RPMI8226 (cell line): ENCODE measurements at regions not wholly inside any gene's neighbourhood (a gene's known extent, or its start where the extent isn't known, plus 50 kb on each side); places are given as distances from the start of the nearest gene placed in this dataset.
"Not testable (repeated sequence)": the region's sequence is repeated elsewhere in the genome, so short reads cannot be mapped to it uniquely, and the experiment has no call there.

ENCODE experiments used
- DNase-seq: peaks from one replicate; pipeline ENCODE4 v3.0.0-alpha.2; 2015

DNA sequence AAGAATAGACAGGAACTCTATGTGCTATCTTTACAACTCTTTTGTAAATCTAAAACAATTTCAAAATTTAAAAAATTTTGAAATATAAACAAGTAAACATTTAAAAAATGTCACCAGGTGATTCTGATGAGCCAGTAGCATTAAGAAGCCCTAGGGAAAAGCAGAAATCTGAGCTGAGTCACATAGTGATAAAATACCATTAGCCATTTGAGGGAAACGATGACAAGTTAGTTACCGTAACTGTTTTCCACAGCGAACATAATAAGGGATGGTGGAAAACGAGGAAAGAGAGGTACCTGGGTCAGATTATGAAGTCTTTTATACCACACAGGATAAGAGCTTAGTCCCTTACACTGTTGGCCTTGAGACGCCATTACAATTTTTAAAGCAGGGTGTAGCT is 55.5 kb downstream of the PRR15 start:
- DNase-seq, result no peak

DNA sequence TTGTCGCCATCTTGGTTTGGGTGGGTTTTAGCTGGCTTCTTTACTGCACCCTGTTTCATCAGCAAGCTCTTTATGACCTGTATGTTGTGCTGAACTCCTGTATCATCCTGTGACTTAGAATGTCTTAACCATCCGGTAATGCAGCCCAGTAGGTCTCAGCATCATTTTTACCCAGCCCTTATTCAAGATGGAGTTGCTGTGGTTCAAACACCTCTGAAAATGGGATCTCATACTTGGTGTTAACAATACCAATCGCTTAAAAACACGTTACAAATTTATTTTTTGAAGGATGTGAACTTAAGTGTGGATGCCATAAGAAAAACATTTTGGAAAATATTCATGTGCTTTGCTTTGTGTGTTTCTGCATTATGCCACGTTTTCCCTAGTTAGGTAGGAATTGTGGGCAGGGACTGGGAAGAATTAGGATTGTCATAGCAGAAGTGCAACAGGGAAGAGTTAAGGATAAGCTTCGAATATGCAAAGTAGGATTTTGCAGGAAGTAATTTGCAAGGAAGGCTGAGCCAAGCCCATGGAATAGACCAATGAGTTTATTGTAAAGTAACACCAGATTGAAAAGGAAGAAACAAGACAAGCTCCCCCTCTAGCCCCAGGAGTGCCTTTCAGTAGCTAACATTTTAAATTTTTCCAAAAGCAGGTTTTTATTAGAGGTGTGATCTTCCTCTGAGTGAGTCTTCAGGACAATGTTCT is 56.4 kb downstream of the PRR15 start:
- no peak for DNase-seq

DNA sequence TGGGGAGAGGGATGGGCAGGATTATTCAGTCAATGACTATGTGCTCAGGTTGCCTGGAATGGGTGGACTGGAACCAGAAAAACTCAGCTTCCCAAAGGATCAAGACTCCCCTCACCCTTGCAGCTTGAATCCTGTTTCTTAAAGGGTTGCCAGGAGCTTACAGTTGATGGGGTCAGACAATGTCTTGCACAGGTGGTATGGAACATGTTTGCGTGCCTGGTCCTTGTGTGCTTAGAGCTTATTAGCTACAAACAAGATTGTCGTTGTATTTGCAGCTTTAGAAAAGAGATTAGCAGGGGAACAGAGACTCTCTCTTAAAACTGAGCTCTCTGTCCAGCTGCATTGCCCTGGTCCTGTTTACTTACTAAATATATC is 56.9 kb downstream of the PRR15 start:
- DNase-seq, result no peak

DNA sequence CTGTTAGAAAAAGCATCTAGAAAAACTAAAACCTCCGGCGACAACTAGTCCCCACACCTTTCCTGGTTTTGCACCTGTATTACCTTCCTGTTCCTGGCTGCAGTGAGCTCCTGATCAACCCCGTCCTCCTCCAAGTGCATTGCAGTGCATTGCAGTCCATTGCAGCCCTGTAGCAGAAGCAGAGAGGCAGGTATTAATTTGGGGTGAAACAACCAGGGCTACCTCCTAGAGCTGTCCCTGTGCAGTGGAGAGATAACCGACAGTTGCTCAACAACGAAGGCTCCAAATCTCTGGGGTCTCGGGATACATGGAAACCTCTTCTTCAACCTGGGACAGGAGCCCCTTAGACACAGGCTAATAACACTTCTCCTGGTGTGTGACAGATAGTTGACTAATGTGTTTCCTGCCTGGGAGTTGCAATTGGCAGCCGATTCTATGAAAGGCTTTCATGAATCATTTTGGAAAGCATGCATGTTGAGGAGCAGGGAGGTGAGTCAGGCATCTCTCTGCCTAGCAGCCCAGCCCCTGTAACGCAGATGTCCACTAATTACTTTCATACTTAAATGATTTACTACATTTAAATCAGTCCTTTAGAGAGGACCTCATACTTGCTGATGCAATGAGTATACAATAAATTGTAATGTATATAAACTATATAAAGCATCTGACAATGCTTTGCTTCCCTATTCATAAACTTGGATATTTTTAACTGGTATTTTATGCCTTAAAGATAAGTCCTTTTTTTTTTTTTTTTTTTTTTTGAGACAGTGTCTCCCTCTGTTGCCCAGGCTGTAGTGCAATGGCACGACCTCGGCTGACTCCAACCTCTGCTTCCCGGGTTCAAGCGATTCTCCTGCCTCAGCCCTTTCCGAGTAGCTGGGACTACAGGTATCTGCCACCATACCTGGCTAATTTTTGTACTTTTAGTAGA is 59.0 kb downstream of the PRR15 start:
- no peak for DNase-seq

DNA sequence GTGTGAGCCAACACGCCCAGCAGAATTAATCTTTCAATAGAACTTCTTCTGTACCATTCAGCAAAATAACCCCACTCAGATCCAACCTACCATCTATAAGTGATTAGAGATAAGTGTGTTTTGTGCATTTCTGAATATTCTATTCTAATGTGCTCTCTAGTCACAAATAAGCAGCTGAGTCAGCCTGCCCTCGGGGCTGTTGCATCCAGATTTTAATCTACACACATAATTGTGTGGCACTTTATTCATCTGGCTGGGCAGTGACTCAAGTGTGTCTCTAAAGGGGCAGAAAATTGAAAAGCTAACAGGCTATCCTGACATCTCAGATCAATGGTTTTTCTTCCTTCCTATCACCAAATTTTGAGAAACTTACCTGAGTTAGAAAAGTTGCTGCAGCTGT is 60.3 kb downstream of the PRR15 start:
- no peak for DNase-seq

DNA sequence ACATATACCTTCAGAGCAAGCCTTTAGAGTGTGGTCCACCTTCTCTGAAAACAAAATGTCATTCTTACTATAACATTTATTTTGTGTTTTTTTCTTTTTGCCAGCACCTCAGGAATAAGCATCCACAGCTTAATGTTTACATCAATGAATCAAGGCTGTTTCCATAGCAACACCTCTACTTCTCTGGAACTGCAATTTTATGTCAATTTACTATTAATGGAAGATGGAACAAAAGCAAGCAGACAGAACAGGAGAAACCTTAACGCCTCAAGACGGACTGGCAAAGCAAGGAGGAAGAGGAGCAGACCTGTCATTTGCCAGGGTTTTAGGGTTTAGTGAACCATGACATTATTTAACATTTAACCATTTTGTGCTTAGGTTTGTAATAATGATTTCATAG is 63.1 kb downstream of the PRR15 start:
- DNase-seq, result no peak

DNA sequence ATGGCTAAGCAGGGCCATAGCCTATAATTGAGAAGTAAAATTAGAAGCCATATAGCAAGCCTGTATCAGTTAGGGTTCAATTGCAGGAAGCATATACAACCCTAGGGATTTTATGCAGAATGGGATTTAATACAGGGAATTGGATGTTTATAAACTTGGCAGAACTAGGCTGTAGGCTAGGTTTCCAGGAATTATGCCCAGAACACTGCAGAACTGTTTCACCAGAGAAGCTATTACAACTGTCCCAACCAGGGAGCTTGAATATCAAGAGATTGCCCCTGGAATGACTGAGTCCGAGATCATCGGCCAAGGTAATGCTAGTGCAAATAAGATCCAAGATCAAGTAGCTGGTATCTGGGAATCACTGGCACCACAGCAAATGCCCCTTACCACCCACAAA is 64.0 kb downstream of the PRR15 start:
- no peak for DNase-seq

DNA sequence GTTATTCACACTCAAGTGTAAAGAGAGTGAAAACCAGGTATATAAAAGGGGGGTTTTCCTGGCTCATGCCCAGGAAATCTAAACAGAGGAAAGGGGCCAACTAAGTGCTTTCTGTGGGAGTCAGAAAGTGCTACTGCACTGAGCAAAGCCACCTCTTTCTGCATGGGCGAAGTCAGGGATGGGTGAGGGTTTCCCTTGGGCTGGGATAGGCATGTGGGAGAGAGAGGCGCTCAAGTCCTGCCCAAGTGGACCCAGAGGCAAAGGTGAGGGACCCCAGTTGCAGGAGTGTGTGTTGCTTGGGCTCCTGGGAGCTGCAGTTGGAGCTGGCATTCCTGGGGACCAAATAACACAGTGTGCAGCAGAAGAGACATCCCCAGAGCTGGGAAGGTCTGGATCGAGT is 65.9 kb downstream of the PRR15 start:
- DNase-seq, result no peak

DNA sequence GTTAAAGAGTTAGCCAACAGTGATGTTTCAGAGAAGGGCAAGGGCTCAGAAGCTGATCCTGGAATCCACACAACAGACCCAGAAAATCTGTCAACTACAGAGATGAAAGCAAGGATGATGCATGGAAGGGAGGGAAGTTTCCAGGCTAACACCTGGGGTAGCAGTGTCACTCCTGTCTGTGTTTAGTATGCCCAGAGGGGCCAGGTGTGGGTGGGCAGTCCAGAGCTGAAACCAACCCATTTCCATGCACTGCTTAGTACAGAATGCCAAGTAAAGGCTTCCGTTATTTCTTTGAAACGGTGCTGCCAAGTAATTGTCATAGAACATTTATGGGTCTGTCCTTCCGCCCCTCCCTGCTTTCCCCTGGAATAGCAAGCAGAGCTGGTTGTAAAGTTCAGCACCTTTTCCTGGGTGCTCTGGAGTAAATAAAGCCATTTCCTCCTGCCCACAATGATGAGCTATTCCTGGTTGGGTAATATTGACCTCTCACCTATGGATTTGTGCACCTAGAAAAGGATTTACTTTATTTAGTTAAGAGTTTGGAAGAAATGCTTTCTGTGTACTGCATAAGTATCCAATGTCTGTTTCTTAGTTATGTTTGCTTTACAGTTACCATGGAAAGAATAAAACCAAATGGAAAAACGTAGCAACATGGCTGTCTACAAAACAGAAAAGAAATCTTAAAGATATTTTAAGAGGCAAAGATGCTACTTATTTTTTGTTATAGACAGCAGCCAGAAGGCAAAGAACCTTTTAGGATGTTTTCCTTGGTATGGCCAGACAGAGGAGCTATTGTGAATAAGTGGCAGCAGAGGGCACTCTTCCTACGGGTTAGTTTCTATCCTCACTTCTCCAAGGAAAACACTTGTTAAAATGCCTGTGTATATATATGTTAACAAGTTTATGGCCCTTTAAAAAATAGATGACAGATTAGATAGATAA is 71.7 kb downstream of the PRR15 start:
- DNase-seq, result peak; percentile 78

DNA sequence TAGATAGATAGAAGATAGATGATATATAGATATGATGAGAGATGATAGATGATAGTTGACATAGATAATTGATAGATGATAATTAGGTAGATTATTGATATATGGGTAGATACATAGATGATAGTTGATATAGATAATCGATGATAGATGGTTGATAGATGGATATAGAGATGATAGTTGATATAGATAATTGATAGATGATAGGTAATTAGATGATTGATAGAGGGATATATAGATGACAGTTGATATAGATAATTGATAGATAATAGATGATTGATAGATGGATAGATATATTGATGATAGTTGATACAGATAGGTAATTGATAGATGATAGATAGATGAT is 72.3 kb downstream of the PRR15 start:
- no peak for DNase-seq

DNA sequence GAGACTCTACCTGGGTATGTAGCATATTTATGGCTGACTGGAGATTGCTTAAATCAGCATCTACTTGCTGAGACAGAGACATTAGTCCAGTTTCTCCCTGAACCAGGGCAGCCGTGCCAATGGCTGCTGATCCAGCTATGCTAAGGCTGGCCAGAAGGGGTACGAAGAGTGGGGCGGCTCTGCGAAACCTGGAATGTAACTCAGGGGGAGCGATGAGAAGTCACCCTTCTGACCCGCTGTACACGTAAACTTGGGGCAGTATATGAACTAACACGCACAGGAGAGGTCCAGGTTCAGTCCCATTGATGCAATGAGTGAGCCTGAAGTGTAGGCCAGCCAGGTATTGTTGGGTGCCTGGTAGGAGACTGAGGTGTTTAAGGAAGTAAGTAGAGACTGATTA is 73.7 kb downstream of the PRR15 start:
- DNase-seq, result no peak

DNA sequence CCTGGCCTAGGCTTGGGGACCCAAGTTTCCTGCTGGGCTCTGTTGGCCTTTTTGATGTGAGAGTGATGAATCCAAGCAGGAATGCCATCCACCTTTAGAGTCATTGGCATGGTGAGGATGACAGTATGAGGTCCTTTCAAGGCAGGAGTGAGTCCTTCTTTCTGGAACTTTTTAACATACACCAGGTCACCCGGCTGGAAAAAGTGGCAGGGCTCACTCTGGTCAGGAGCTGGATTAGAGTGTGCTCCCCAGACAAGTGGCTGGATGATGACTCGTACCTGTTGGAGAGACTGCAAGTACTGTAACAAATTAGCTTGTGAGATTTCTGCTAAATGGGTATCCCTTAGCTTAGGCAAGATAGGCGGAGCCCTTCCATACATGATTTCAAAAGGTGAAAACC is 75.2 kb downstream of the PRR15 start:
- peak; percentile 7 for DNase-seq

DNA sequence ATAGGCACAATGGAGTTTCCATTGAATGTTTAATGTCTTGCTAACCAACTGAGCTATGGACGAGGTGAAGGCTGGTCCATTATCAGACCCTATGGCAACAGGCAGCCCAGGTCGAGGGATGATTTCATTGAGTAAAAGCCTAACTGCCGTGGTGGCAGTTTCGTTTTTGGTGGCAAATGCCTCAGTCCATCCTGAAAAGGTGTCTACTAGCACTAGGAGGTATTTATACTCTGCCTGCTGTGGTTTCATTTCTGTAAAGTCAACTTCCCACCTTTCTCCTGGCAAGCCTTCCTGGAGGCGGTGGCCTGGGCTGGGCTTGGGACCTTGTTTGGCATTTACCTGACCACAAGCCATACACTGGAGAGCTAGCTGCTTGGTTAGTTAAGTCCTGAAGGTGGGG is 75.8 kb downstream of the PRR15 start:
- DNase-seq, result peak; percentile 93

DNA sequence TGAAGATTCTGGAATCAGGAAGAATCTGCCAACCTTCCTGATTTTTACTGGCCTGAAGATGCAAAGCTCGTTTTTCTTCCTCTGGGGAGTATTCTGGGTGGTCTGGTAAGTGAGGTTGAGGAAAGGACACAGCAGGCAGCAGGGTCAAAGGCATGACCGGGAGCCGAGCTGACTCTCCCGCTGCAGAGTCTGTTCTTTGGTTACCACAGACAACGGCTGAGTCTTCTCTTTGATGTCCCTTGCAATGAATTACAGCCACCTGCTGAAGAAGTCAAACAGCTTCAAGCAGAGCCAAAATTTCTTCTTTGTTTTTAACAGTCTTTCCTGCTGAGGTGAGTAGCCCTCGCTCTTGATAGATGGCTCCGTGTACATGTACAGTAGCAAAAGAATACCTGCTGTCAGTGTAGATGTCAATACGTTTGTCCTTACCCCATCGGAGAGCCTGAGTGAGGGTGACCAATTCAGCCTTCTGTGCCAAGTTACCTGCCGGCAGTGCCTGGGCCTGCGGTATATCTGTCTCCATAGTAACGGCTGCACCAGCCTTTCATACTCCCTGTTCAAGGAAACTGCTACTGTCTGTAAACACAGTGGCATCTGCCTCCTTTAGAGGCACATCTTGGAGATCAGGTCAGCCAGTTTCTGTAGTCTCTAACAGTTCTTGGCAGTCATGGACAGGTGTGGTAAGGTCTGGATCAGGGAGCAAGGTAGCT is 76.4 kb downstream of the PRR15 start:
- DNase-seq, result peak; percentile 93

DNA sequence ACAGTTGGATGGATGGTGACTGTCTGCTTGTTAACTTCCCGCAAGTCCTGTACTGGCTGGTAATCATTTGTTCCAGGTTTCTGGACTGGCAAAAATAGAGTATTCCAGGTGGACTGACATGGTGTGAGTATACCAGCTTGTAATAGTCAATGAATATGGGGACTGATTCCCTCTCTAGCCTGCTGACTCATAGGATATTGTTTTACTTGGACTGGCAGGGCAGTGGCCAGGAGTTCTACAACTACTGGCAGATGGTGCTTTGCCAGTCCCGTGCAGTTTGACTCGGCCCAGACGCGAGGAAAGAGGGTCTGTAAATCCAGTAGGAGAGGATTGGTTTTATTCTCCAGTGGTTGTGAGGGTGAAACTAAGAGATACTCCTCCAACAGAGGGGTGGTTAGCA is 78.0 kb downstream of the PRR15 start:
- DNase-seq, result peak; percentile 18

DNA sequence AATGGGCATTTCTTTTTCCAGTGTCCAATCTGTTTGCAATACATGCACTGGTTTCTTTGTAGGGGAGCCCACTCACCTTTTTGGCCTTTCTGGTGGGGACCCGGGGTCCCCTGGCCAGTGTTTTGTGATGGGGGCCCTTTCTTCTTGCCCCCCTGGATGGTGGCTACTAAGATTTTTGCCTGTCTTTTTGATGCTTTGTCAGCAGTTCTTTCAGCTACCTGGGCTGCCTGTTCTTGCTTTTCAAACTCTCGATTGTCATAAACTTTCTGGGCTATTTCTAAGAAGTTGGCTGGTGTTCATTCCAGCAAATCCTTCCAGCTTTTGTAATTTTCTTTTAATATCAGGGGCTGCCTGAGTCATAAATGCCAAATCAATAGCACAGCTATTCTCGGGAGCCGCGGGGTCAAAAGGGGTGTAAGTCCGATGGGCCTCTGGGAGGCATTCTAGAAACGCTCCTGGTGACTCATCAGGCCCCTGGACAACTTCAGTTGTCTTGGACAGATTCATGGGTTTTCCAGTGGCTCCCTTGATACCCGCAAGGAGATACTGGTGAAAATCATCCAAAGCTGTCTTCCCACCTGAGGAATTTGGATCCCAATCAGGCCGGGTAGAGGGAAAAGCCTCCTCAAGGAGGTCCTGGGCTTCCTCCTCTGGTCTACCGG is 79.0 kb downstream of the PRR15 start:
- no peak for DNase-seq

DNA sequence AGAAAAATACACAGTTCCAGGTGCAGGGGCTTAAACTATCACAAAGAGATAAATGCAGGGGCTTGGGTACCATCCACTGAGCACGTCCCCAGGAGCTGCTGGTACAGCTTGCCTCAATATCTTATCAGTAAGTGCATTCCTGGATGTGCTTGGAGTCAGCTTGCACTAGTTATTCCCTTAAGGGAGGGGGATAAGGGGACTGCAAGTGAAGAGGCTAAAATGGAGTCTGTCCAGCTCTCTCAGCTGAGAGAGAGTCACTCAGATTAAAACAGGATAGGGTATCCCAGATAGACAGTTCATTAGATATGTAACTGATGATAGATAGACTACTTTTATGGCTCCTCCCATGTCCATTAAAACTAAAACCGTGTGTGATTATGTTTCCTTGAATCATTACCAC is 82.5 kb downstream of the PRR15 start:
- DNase-seq, result not testable (repeated sequence)

DNA sequence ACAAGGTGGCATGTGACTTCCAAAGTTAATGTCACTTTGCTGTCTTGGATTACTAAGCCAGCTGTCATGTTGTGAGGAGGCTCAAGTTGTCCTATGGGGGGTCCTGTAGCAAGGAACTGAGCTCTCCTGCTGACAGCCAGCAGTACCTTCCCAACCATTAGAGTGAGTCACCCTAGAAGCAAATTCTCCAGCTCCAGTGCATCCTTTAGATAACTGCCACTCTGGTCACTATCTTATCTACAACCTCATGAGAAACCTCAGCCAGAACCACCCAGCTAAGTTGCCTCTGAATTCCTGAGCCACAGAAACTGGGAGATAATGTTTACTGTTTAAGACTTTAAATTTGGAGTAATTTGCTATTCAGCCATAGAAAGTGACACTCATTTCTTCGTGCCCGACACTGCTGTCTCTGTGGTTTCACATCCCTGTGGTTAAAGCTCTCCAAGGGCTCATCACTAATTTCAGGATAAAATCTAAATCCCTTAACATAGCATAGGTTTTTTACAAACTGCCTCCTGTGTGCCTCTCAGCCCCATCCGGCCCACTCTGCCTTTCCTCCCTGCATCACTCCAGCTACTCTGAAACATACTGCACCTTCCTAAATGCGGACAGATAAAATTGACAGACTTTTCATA is 83.5 kb downstream of the PRR15 start:
- peak; percentile 76 for DNase-seq

DNA sequence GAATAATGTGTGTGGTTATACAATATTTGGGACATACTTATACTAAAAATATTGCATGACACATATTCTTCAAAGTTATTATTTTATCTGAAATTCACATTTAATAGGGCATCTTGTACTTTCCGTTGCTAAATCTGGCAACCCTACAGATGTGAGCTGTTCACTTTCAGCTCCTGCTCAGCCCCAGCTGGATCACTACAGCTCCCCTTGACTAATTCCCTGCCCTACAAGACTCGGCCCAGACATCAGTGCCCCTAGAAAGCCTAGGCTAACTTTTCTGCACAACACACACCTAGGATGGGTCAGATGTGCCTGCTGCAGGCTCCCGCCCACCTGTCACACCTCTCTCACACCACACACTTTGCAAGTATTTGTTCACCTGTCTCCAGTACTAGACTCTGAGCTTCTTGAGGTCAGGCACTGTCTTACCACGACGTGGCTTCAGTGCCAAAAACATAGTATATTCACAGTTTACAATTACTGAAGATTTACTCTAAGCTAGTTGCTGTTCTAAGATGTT is 84.1 kb downstream of the PRR15 start:
- DNase-seq, result peak; percentile 50

DNA sequence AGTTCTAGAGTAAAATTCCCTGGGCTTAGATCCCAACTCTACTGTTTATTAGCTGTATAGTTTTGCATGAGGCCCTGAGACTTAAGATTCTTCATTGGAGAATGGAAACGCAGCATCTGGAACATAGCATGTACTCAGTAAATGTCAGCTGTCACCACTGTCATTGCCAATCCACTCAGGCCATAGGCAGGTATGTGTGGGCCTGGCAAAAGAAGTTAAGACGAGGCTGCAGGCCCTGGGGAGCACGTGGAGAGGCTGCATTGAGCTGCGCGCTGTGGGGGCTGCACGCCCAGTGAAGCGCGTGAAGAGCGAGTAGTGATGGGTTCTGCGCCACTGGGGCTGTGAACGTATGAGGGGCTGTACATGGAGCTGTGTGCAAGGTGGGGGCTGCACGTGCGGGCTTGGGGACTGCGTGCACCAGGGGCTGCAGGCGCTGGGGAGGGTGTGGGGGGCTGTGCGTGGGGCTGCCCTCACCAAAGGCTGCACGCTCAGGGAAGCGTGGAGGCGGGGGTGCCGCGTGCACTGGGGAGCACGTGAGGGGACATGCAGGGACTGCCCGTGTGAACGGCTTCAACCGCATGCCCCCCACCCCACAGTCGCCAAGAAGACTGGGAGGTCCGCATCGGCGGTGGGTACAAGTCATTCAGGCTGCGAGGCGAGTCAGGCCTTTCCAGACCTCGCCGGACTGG is 85.5 kb downstream of the PRR15 start:
- no peak for DNase-seq

DNA sequence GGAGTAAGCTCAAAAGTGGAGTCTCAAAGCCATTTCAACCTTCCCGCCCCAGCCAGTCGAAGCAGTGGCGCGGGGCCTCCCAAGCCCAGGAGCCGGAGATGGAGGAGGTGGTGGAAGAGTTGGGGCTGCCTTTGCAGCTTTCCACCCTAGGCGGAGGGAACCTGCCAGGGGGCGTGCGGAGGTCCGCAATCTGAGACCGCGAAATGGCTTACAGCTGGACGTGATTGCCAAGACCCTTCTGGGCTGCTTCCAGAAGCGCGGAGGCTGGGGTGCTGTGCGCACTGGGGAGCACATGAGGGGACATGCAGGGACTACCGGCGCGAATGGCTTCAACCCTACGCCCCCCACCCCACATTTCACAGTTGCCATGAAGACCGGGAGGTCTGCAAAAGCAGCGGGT is 86.2 kb downstream of the PRR15 start:
- DNase-seq, result no peak
